HG03064 (cell line): ENCODE measurements at regions not wholly inside any gene's neighbourhood (a gene's known extent, or its start where the extent isn't known, plus 50 kb on each side); places are given as distances from the start of the nearest gene placed in this dataset.
"Not testable (repeated sequence)": the region's sequence is repeated elsewhere in the genome, so short reads cannot be mapped to it uniquely, and the experiment has no call there.

Experiments
- ATAC-seq: cut with Tn5 transposase; IDR thresholded peaks from one replicate; pipeline ENCODE4 v1.9.1; 2021; ENCODE audit warnings: low read depth; ENCODE audit not compliant: unreplicated experiment

GRCh38 chr2:144133936-144134665 lies 385.8 kb downstream of the ZEB2 start:
- ATAC-seq = no peak

GRCh38 chr2:144132357-144132756 lies 387.6 kb downstream of the ZEB2 start:
- no peak for ATAC-seq

- no peak for ATAC-seq
Observed at GRCh38 chr2:144131042-144131441, 388.9 kb downstream of the ZEB2 start.

GRCh38 chr2:144130551-144130950 lies 389.4 kb downstream of the ZEB2 start:
- no peak for ATAC-seq

GRCh38 chr2:144128130-144128746 lies 391.7 kb downstream of the ZEB2 start:
- ATAC-seq = no peak

GRCh38 chr2:144127693-144128092 lies 392.2 kb downstream of the ZEB2 start:
- ATAC-seq = no peak

GRCh38 chr2:144126302-144126701 lies 393.6 kb downstream of the ZEB2 start:
- no peak for ATAC-seq

GRCh38 chr2:144125751-144126150 lies 394.2 kb downstream of the ZEB2 start:
- no peak for ATAC-seq

- ATAC-seq = no peak
Observed at GRCh38 chr2:144124882-144125281, 395.0 kb downstream of the ZEB2 start.

- no peak for ATAC-seq
Observed at GRCh38 chr2:144120487-144120886, 399.4 kb downstream of the ZEB2 start.

GRCh38 chr2:144117086-144117485 lies 402.8 kb downstream of the ZEB2 start:
- ATAC-seq = no peak

- no peak for ATAC-seq
Observed at GRCh38 chr2:144115739-144116291, 404.1 kb downstream of the ZEB2 start.

- no peak for ATAC-seq
Observed at GRCh38 chr2:144114760-144115159, 405.2 kb downstream of the ZEB2 start.

GRCh38 chr2:144111437-144111836 lies 408.5 kb downstream of the ZEB2 start:
- no peak for ATAC-seq

- ATAC-seq = not testable (repeated sequence)
Observed at GRCh38 chr2:144106104-144106503, 413.8 kb downstream of the ZEB2 start.

- ATAC-seq = no peak
Observed at GRCh38 chr2:144102386-144102785, 417.5 kb downstream of the ZEB2 start.

- no peak for ATAC-seq
Observed at GRCh38 chr2:144099780-144100377, 420.0 kb downstream of the ZEB2 start.

- ATAC-seq = no peak
Observed at GRCh38 chr2:144099340-144099739, 420.6 kb downstream of the ZEB2 start.

GRCh38 chr2:144097440-144098225 lies 422.3 kb downstream of the ZEB2 start:
- no peak for ATAC-seq

- ATAC-seq = no peak
Observed at GRCh38 chr2:144096531-144096930, 423.4 kb downstream of the ZEB2 start.
